ENCODE measurements at regions not wholly inside any gene's neighbourhood (a gene's known extent, or its start where the extent isn't known, plus 50 kb on each side); places are given as distances from the start of the nearest gene placed in this dataset.

DNA sequence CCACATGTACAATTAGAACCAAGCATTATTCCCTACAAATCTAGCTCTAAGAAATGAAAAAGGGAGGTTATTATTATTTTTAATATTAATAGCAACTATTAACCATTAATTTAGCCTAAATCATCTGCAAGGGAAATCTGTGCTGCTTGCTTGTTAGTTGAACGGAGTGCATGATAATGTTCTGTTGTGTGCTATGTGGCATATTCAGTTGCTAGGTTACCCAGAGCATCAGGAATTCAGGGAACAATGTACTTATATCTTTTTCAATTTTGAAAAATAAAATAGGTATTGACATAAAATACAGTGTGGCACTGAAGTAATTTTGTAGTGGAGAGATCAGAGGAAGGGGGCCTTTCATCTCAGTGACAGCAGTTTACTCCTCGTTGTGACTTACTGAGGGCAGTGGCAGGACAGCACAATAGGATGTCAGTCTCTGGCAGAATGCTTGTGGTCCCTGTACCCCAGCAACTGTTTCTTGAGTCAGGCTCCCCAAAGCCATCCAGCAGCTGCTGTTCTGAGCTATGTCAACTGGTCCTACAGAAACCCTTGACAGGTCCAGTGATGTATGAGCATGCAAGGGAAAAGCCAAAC, 173.6 kb downstream of the TMEM161B start:
- WGBS (ENCODE audit: low lambda C conversion rate) = 12% methylated on average over 2 of the region's 2 CpGs
- Histone ChIP-seq H3K4me2 (no peak overlapping the region), H3K9ac (no peak overlapping the region), H3K9me3 (no peaks in the 10 kb centered on the region), H3K79me2 (ENCODE audit: insufficient read depth) (no peaks in the 10 kb centered on the region), H3K9me2 (no peaks in the 10 kb centered on the region), H4K20me1 (ENCODE audit: insufficient read depth) (no peaks in the 10 kb centered on the region), H3K36me3 (replicated peaks in 1 of 2; ENCODE audit: control insufficient read depth in 1 of 2, insufficient read depth in 2 of 2, low read length in 1 of 2) (no peaks in the 10 kb centered on the region), H3K4me3 (ENCODE audit: low read depth in 2 of 2, low read length in 1 of 2) (no peak overlapping the region), H2AFZ (ENCODE audit: low read depth) (no peak overlapping the region), H3F3A (replicated peaks; ENCODE audit: insufficient read depth) (no peaks in the 10 kb centered on the region), H3K4me1 (ENCODE audit: control insufficient read depth in 1 of 2, insufficient read depth in 2 of 2, low read depth in 1 of 2, low read length in 1 of 2) (peaks cover 0 to 19% of the 10 kb centered on the region in 2 experiments; a peak in 2 of 4 replicates), H3K27me3 (ENCODE audit: insufficient read depth) (no peaks in the 10 kb centered on the region), H3K27ac (ENCODE audit: low read depth in 2 of 2, low read length in 1 of 2) (no peak overlapping the region)
- ChIA-PET POLR2A (no interaction called here), CTCF (interaction anchor here (1.6 kb wide), 1 partner anchor 53 kb away, joined by 3 read pairs; no protein-coding TSS in a partner anchor)
- no peak for DNase-seq
- no peak for TF ChIP-seq RXRA (IDR thresholded peaks at IDR 0.05; ENCODE audit: borderline replicate concordance, low read depth)
- no peak for TF ChIP-seq RCOR1 (IDR thresholded peaks at IDR 0.05; ENCODE audit: low read length)
- no peak for TF ChIP-seq FOSL2 (IDR thresholded peaks at IDR 0.05; ENCODE audit: borderline replicate concordance, low read depth)
- no peak for TF ChIP-seq PBX3 (IDR thresholded peaks at IDR 0.05)

DNA sequence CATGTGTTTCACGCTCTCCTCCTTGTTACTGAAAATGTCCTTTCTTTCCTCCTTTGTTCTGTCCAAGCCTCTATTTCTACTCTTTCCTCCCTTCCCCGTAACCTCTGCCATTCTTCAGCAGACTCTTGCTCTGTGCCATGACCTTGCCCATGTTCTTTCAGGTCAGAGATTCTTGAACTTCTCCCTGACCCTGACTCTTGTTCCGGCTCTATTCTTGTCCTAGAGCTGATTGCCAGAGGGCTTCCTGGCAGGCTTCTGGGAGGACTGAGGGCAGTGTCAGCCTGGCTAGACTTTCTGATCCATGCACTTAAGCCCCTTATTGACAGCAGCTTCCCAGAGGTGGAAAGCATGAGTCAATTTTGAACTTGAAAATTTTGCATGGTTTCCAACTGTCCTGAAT, 174.2 kb downstream of the TMEM161B start:
- H3F3A ChIP-seq (replicated peaks; ENCODE audit: insufficient read depth) = no peaks in the 10 kb centered on the region
- H3K27me3 ChIP-seq (ENCODE audit: insufficient read depth) = no peaks in the 10 kb centered on the region
- H3K79me2 ChIP-seq (ENCODE audit: insufficient read depth) = no peaks in the 10 kb centered on the region
- no peaks in the 10 kb centered on the region for H3K9me3 ChIP-seq
- H3K9ac ChIP-seq = no peak overlapping the region
- H3K4me3 ChIP-seq (ENCODE audit: low read depth in 2 of 2, low read length in 1 of 2) = no peak overlapping the region
- no peaks in the 10 kb centered on the region for H4K20me1 ChIP-seq (ENCODE audit: insufficient read depth)
- peaks cover 0 to 25% of the 10 kb centered on the region in 2 experiments; a peak in 2 of 4 replicates for H3K4me1 ChIP-seq (ENCODE audit: control insufficient read depth in 1 of 2, insufficient read depth in 2 of 2, low read depth in 1 of 2, low read length in 1 of 2)
- H3K36me3 ChIP-seq (replicated peaks in 1 of 2; ENCODE audit: control insufficient read depth in 1 of 2, insufficient read depth in 2 of 2, low read length in 1 of 2) = no peaks in the 10 kb centered on the region
- CTCF ChIA-PET = no interaction called here
- TF ChIP-seq CHD2 (IDR thresholded peaks at IDR 0.05; ENCODE audit: low read length, partially characterized antibody) (no peak), RCOR1 (IDR thresholded peaks at IDR 0.05; ENCODE audit: low read length) (no peak), POLR2AphosphoS5 (IDR thresholded peaks at IDR 0.05; ENCODE audit: low read depth, low read length) (no peak)
- TF ChIP-seq, protein P1, sequence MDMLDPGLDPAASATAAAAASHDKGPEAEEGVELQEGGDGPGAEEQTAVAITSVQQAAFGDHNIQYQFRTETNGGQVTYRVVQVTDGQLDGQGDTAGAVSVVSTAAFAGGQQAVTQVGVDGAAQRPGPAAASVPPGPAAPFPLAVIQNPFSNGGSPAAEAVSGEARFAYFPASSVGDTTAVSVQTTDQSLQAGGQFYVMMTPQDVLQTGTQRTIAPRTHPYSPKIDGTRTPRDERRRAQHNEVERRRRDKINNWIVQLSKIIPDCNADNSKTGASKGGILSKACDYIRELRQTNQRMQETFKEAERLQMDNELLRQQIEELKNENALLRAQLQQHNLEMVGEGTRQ (IDR thresholded peaks at IDR 0.05; ENCODE audit: borderline replicate concordance, low read depth, low read length) = no peak
- no peaks in the 10 kb centered on the region for H3K9me2 ChIP-seq
- H3K27ac ChIP-seq (ENCODE audit: low read depth in 2 of 2, low read length in 1 of 2) = no peak overlapping the region
- no peak for DNase-seq
- no peak overlapping the region for H2AFZ ChIP-seq (ENCODE audit: low read depth)
- WGBS (ENCODE audit: low lambda C conversion rate) = 42% methylated on average over 3 of the region's 3 CpGs
- POLR2A ChIA-PET = no interaction called here
- no peak overlapping the region for H3K4me2 ChIP-seq

GRCh38 chr5:88093765-88094164, 174.9 kb downstream of the TMEM161B start:
- Histone ChIP-seq H3K9ac (no peak overlapping the region), H3K27ac (ENCODE audit: low read depth in 2 of 2, low read length in 1 of 2) (no peak overlapping the region), H3K27me3 (ENCODE audit: insufficient read depth) (no peaks in the 10 kb centered on the region), H3K79me2 (ENCODE audit: insufficient read depth) (no peaks in the 10 kb centered on the region), H3F3A (replicated peaks; ENCODE audit: insufficient read depth) (no peaks in the 10 kb centered on the region), H2AFZ (ENCODE audit: low read depth) (no peak overlapping the region), H4K20me1 (ENCODE audit: insufficient read depth) (no peaks in the 10 kb centered on the region), H3K36me3 (replicated peaks in 1 of 2; ENCODE audit: control insufficient read depth in 1 of 2, insufficient read depth in 2 of 2, low read length in 1 of 2) (no peaks in the 10 kb centered on the region), H3K9me3 (no peaks in the 10 kb centered on the region), H3K9me2 (no peaks in the 10 kb centered on the region), H3K4me2 (no peak overlapping the region), H3K4me3 (ENCODE audit: low read depth in 2 of 2, low read length in 1 of 2) (no peak overlapping the region), H3K4me1 (ENCODE audit: control insufficient read depth in 1 of 2, insufficient read depth in 2 of 2, low read depth in 1 of 2, low read length in 1 of 2) (peaks cover 0 to 29% of the 10 kb centered on the region in 2 experiments; a peak in 2 of 4 replicates)
- no peak for TF ChIP-seq GABPA (IDR thresholded peaks at IDR 0.05; ENCODE audit: low read depth)
- CTCF ChIA-PET = no interaction called here
- no peak for DNase-seq
- WGBS (ENCODE audit: low lambda C conversion rate) = 24% methylated on average over 3 of the region's 3 CpGs
- POLR2A ChIA-PET = no interaction called here

Data from SK-N-SH (cell line).